Left lung (tissue), 4 donors: ENCODE measurements at regions not wholly inside any gene's neighbourhood (a gene's known extent, or its start where the extent isn't known, plus 50 kb on each side); places are given as distances from the start of the nearest gene placed in this dataset.
"Not testable (repeated sequence)": the region's sequence is repeated elsewhere in the genome, so short reads cannot be mapped to it uniquely, and the experiment has no call there.

Experiments used
- ATAC-seq: fragments of 200-7000 bp; cut with Tn5 transposase; one replicate; pipeline ENCODE4 v1.9.1; 2020; ENCODE audit warnings: moderate library complexity
- DNase-seq, 4 donors: peaks; one replicate each; pipeline ENCODE4 v3.0.0-alpha.2; 2013 to 2020
- H3K27ac ChIP-seq, 2 donors: fragments of 200-600 bp; sonication (generic) in 1 of 2; one replicate each; pipeline versions ENCODE4 v1.5.0 to v1.8.0; 2020 to 2021
- H3K27me3 ChIP-seq, 2 donors: fragments of 200-600 bp; sonication (generic) in 1 of 2; one replicate each; pipeline versions ENCODE4 v1.5.0 to v1.8.0; 2020 to 2021
- H3K36me3 ChIP-seq, 2 donors: fragments of 200-600 bp; sonication (generic) in 1 of 2; one replicate each; pipeline versions ENCODE4 v1.5.0 to v1.8.0; 2020 to 2021
- H3K4me1 ChIP-seq, 2 donors: fragments of 200-600 bp; one replicate each; pipeline ENCODE4 v1.8.0; 2021
- H3K4me3 ChIP-seq, 2 donors: fragments of 200-600 bp; sonication (generic) in 1 of 2; one replicate each; pipeline versions ENCODE4 v1.5.0 to v1.8.0; 2020 to 2021; ENCODE audit warnings: mild to moderate bottlenecking in 1 of 2
- H3K9me3 ChIP-seq, 2 donors: fragments of 200-600 bp; sonication (generic) in 1 of 2; one replicate each; pipeline versions ENCODE4 v1.5.0 to v1.8.0; 2020 to 2021
- CTCF ChIP-seq, 2 donors: fragments of 200-600 bp; sonication (generic) in 1 of 2; IDR thresholded peaks; one replicate each; pipeline versions ENCODE4 v1.5.0 to v1.8.0; 2021; ENCODE audit warnings: antibody characterized with exemption in 2 of 2
- intact Hi-C, 2 donors: fragments of 100-400 bp; cut with DNase I; formaldehyde crosslinking; loops; one replicate each; pipeline versions ENCODE4 v1.11.2 to v1.14.2; 2022
- donor health status: DM: no; HTN: yes; CAD: no.
- donor health status: DM: no; HTN: no; CAD: no.

- H3K4me1 ChIP-seq: no peaks in the 10 kb centered on the region
- H3K27me3 ChIP-seq: no peaks in the 10 kb centered on the region
- DNase-seq (no peak), ATAC-seq (no peak)
- no peaks in the 10 kb centered on the region for H3K9me3 ChIP-seq
- intact Hi-C loops: no loop called here
- H3K4me3 ChIP-seq: no peak overlapping the region
- H3K27ac ChIP-seq: no peak overlapping the region
- TF ChIP-seq CTCF (IDR thresholded peaks at IDR 0.05): no peak
- no peaks in the 10 kb centered on the region for H3K36me3 ChIP-seq
Measured at GRCh38 chr10:124197371-124198124, 104.2 kb upstream of the CHST15 start.

GRCh38 chr10:124196659-124197058 lies 103.3 kb upstream of the CHST15 start:
- TF ChIP-seq CTCF (IDR thresholded peaks at IDR 0.05): no peak
- Histone ChIP-seq H3K4me3 (no peak overlapping the region), H3K9me3 (no peaks in the 10 kb centered on the region), H3K36me3 (no peaks in the 10 kb centered on the region), H3K27ac (no peak overlapping the region), H3K4me1 (no peaks in the 10 kb centered on the region), H3K27me3 (no peaks in the 10 kb centered on the region)
- no peak for ATAC-seq
- DNase-seq: no peak
- intact Hi-C loops: no loop called here

DNA sequence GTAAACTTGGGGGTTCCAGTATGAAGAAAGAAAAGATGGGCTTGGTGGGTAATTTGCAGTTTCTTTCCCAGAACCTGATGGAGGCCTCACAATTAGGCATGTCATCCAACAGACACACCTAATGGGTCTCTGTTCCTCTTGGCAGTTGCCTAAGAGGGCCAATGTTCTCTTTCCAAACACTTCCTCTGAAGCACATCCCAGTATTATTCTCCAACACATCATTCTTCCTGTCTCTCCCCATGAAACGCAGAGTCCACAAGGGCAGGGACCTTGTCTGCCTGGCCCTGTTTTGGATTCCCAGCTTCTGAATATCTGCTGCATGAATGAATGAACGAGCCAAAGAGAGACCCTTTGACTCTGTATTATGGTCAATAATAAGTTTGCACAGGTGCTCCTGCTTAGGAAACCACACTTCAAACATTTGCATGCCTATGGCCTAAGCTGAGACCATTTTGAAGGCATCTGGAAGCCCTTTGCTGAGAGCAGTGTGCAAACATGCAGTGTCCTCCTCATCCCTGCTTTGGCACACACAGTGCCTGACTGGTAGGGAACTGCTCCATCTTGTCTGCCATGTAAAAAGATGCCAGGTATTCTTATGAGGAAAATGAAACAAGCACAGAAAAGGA lies 100.9 kb upstream of the CHST15 start:
- TF ChIP-seq CTCF (IDR thresholded peaks at IDR 0.05): no peak
- ATAC-seq (no peak), DNase-seq (no peak)
- Histone ChIP-seq H3K27me3 (no peaks in the 10 kb centered on the region), H3K9me3 (no peaks in the 10 kb centered on the region), H3K4me1 (no peaks in the 10 kb centered on the region), H3K4me3 (no peak overlapping the region), H3K27ac (no peak overlapping the region), H3K36me3 (no peaks in the 10 kb centered on the region)
- intact Hi-C loops: no loop called here

DNA sequence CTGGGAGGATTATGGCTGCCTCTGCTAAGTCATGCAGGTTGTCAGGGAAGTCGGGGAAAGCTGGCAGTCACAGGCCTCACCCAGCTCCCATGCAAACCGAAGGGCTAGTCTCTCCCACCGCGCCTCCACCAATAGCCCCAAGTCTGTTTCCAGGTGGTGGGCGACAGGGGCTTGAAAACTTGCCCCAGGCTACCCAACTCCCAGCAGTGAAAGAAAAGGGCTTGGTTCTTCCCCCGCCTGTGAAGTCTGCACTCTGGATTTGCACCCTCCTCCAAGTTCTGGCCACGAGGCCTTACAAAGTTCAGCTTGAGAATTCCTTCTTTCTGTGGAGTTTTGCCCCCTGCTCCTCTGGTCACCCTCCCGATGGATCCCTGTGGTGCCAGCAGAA lies 99.9 kb upstream of the CHST15 start:
- DNase-seq: no peak
- ATAC-seq: no peak
- H3K4me3 ChIP-seq: no peak overlapping the region
- TF ChIP-seq CTCF (IDR thresholded peaks at IDR 0.05): no peak
- H3K9me3 ChIP-seq: no peaks in the 10 kb centered on the region
- H3K27me3 ChIP-seq: no peaks in the 10 kb centered on the region
- intact Hi-C loops: no loop called here
- H3K27ac ChIP-seq: no peak overlapping the region
- H3K4me1 ChIP-seq: no peaks in the 10 kb centered on the region
- H3K36me3 ChIP-seq: no peaks in the 10 kb centered on the region

DNA sequence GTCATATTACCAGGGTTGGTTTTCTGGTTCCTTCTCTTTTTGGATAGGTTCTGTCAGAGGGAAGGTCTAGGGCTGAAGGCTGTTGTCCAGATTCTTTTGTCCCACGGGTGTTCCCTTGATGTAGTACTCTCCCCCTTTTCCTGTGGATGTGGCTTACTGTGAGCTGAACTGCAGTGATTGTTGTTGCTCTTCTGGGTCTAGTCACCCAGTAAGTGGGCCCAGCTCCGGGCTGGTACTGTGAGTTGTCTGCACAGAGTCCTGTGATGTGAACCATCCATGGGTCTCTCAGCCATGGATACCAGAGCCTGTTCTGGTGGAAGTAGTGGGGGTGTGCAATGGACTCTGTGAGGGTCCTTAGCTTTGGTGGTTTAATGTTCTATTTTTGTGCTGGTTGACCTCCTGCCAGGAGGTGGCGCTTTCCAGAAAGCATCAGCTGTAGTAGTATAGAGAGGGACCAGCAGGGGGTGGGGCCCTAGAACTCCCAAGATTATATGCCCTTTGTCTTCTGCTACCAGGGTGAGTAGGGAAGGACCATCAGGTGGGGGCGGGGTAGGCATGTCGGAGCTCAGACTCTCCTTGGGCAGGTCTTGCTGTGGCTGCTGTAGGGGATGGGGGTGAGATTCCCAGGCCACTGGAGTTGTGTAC lies 99.4 kb upstream of the CHST15 start:
- ATAC-seq, H3K4me3 ChIP-seq, H3K27me3 ChIP-seq, H3K36me3 ChIP-seq, intact Hi-C loops, H3K4me1 ChIP-seq, H3K9me3 ChIP-seq, H3K27ac ChIP-seq, DNase-seq: not testable (repeated sequence)

GRCh38 chr10:124190476-124190875 lies 97.1 kb upstream of the CHST15 start:
- H3K9me3 ChIP-seq, H3K36me3 ChIP-seq, H3K4me1 ChIP-seq, intact Hi-C loops, ATAC-seq, H3K4me3 ChIP-seq, H3K27me3 ChIP-seq, H3K27ac ChIP-seq, DNase-seq: not testable (repeated sequence)
